GM12878 (cell line): ENCODE measurements at regions not wholly inside any gene's neighbourhood (a gene's known extent, or its start where the extent isn't known, plus 50 kb on each side); places are given as distances from the start of the nearest gene placed in this dataset.

Source experiments
- ATAC-seq: fragments of 200-7000 bp; cut with Tn5 transposase; 3 replicates; pipeline ENCODE4 v1.9.1; 2020; ENCODE audit warnings: mild to moderate bottlenecking, moderate library complexity
- BruUV-seq: library from RNA; stranded (reverse); fragments of 400-500 nt; replicated peaks from 2 replicates; lab custom pipeline; 2021; lab: Mats Ljungman, UMichigan
- CTCF ChIA-PET: fragments of 300-600 bp; sonication (Branson Sonifier 250); formaldehyde crosslinking; extraction: SDS; loops from one replicate; lab custom pipeline; 2021; ENCODE audit warnings: inconsistent platforms; lab: Yijun Ruan, JAX
- POLR2A ChIA-PET: fragments of 350-600 bp; formaldehyde crosslinking; extraction: SDS; loops from one replicate; lab custom pipeline; 2021; ENCODE audit warnings: inconsistent platforms; lab: Charles Lee
- RAD21 ChIA-PET: fragments of 300-600 bp; sonication (Branson Sonifier 250); formaldehyde crosslinking; loops from one replicate; lab custom pipeline; 2023; ENCODE audit warnings: antibody characterized with exemption; ENCODE audit not compliant: unreplicated experiment; lab: Charles Lee
- SMC1A ChIA-PET: fragments of 300-600 bp; sonication (Branson Sonifier 250); formaldehyde crosslinking; loops from one replicate; lab custom pipeline; 2023; ENCODE audit not compliant: unreplicated experiment, uncharacterized antibody; lab: Charles Lee
- DNase-seq: peaks from one replicate; pipeline ENCODE4 v3.0.0-alpha.2; 2011; ENCODE audit warnings: low read depth, low spot score
- FAIRE-seq: peaks from 3 replicates; lab custom pipeline; 2011; peaks lifted over from hg19 to GRCh38; lab: Jason Lieb, UNC
- H2AFZ ChIP-seq: 2 replicates; pipeline ENCODE4 v1.6.0; 2011; ENCODE audit warnings: low read depth, low read length, control low read depth; ENCODE audit not compliant: control insufficient read depth
- H3K27ac ChIP-seq: 2 replicates; pipeline ENCODE4 v1.5.1; 2011; ENCODE audit warnings: control low read depth; ENCODE audit not compliant: control insufficient read depth, insufficient read depth
- H3K27me3 ChIP-seq, 2 experiments: replicated peaks in 1 of 2; 2 replicates each; pipeline versions ENCODE4 v1.6.0 to v1.6.1; 2011; ENCODE audit warnings: low read length in 1 of 2; ENCODE audit not compliant: control insufficient read depth in 2 of 2, insufficient read depth in 2 of 2
- H3K36me3 ChIP-seq, 2 experiments: 2 replicates each; pipeline ENCODE4 v1.5.1; 2011; ENCODE audit warnings: low read length in 1 of 2; ENCODE audit not compliant: control insufficient read depth in 2 of 2, insufficient read depth in 2 of 2
- H3K4me1 ChIP-seq: 2 replicates; pipeline ENCODE4 v1.6.1; 2011; ENCODE audit warnings: mild to moderate bottlenecking, low read length, moderate library complexity, mixed read lengths; ENCODE audit not compliant: control insufficient read depth, insufficient read depth
- H3K4me2 ChIP-seq: 2 replicates; pipeline ENCODE4 v1.6.0; 2011; ENCODE audit warnings: control low read depth; ENCODE audit not compliant: control insufficient read depth, insufficient read depth
- H3K4me3 ChIP-seq: fragments of 200-600 bp; sonication (generic); 2 replicates; pipeline ENCODE4 v1.5.1; 2016
- H3K79me2 ChIP-seq: 2 replicates; pipeline ENCODE4 v1.6.0; 2011; ENCODE audit warnings: low read length; ENCODE audit not compliant: control insufficient read depth, insufficient read depth
- H3K9ac ChIP-seq: 2 replicates; pipeline ENCODE4 v1.8.0; 2011; ENCODE audit warnings: low read length, control low read depth, mixed read lengths; ENCODE audit not compliant: control insufficient read depth, insufficient read depth
- H3K9me3 ChIP-seq: replicated peaks from 3 replicates; pipeline ENCODE4 v1.5.1; 2011; ENCODE audit warnings: mild to moderate bottlenecking, low read length; ENCODE audit not compliant: control insufficient read depth, insufficient read depth
- H4K20me1 ChIP-seq: 2 replicates; pipeline ENCODE4 v1.6.0; 2011; ENCODE audit not compliant: control insufficient read depth, insufficient read depth
- CHD1 ChIP-seq: IDR thresholded peaks from 2 replicates; pipeline ENCODE4 v1.6.1; 2012; ENCODE audit warnings: low read depth, low read length, improper control_type of control experiment
- DPF2 ChIP-seq: fragments of 450-650 bp; IDR thresholded peaks from 2 replicates; pipeline ENCODE4 v1.6.1; 2017; ENCODE audit warnings: mild to moderate bottlenecking
- ESRRA ChIP-seq: IDR thresholded peaks from 2 replicates; pipeline ENCODE4 v1.6.1; 2012; ENCODE audit warnings: mild to moderate bottlenecking, low read length, improper control_type of control experiment
- FOXK2 ChIP-seq: fragments of 450-650 bp; IDR thresholded peaks from 2 replicates; pipeline ENCODE4 v1.6.1; 2017; ENCODE audit warnings: mild to moderate bottlenecking, moderate library complexity
- MEF2B ChIP-seq: fragments of 450-650 bp; IDR thresholded peaks from 2 replicates; pipeline ENCODE4 v1.6.1; 2018; ENCODE audit warnings: mild to moderate bottlenecking, moderate library complexity; ENCODE audit not compliant: partially characterized antibody, poor library complexity, severe bottlenecking
- RUNX3 ChIP-seq: IDR thresholded peaks from 2 replicates; pipeline ENCODE4 v1.6.1; 2012; ENCODE audit warnings: low read length, inconsistent platforms
- SUZ12 ChIP-seq: fragments of 200-600 bp; sonication (generic); IDR thresholded peaks from one replicate; pipeline ENCODE4 v1.6.1; 2018; ENCODE audit warnings: antibody characterized with exemption, mild to moderate bottlenecking; ENCODE audit not compliant: unreplicated experiment
- WGBS: methylation state at CpG from one replicate; pipeline ENCODE4 v1.1.6; 2016; ENCODE audit warnings: low lambda C conversion rate; ENCODE audit not compliant: insufficient replicate concordance, insufficient coverage; ENCODE audit errors: missing lambda C conversion rate; 5-methylcytosine and 5-hydroxymethylcytosine counted together
- in situ Hi-C: fragments of 300-500 bp; cut with MboI; formaldehyde crosslinking; loops from 9 replicates; pipeline ENCODE4 v1.14.3; 2018; ENCODE audit warnings: mixed read lengths
- intact Hi-C: fragments of 100-400 bp; cut with micrococcal nuclease; formaldehyde crosslinking; loops from one replicate; pipeline ENCODE4 v1.14.2; 2022; ENCODE audit not compliant: unreplicated experiment
- TF ChIP-seq, protein P1 (sequence below): IDR thresholded peaks from 2 replicates; pipeline ENCODE4 v1.6.1; 2011; ENCODE audit warnings: borderline replicate concordance, low read depth, mild to moderate bottlenecking, moderate library complexity, mixed read lengths, low read length; ENCODE audit not compliant: insufficient read depth; ENCODE audit errors: extremely low read length
- TF ChIP-seq, protein P2 (sequence below): IDR thresholded peaks from 2 replicates; pipeline ENCODE4 v1.6.1; 2012; ENCODE audit warnings: low read length, inconsistent platforms

DNA sequence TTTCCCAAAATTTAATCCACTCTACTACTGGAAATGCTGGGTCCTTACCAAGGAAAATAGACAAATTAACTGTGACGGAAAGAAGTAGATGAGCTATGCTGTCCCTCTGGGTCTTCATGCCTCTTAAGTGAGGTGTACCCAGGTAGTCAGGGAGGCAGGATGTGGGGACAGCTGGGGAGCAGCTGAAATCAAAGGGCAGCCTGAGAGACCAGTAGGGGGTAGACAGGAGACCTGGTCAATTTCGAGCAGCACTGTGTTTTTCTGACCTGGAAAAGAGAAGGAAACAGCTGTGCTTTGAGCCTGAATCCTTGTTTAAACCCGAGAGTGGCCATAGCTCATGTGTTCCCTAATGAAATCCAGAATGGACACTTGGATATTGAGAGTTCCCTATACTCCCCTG is 587.3 kb downstream of the EFNB2 start (continued):
- TF ChIP-seq SUZ12 (no peak), DPF2 (no peak), FOXK2 (no peak)
- TF ChIP-seq, protein P1, sequence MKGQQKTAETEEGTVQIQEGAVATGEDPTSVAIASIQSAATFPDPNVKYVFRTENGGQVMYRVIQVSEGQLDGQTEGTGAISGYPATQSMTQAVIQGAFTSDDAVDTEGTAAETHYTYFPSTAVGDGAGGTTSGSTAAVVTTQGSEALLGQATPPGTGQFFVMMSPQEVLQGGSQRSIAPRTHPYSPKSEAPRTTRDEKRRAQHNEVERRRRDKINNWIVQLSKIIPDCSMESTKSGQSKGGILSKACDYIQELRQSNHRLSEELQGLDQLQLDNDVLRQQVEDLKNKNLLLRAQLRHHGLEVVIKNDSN, result no peak

DNA sequence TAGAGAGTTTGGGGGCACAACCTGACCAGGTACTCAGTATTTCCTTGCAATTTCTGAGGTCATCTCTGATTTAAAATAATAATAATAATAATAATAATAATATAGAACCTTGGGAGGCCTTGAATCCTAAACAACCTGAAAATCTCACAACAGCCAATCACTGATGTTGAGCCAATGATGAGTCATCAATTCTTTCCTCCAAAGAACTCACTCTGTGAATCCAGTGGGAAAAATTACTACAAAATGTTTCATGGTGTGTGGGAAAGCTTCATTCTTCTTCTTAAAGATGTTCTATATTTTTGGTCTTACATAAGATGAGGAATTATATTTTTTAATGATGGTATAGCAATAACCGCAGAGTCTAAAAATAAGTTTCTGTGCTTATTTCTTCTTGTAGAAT is 594.6 kb downstream of the EFNB2 start:
- ATAC-seq (no peak), FAIRE-seq (no peak), DNase-seq (no peak)
- no peak for TF ChIP-seq ESRRA
- no peak for TF ChIP-seq RUNX3
- TF ChIP-seq MEF2B, result no peak
- TF ChIP-seq FOXK2, result no peak
- TF ChIP-seq, protein P2, sequence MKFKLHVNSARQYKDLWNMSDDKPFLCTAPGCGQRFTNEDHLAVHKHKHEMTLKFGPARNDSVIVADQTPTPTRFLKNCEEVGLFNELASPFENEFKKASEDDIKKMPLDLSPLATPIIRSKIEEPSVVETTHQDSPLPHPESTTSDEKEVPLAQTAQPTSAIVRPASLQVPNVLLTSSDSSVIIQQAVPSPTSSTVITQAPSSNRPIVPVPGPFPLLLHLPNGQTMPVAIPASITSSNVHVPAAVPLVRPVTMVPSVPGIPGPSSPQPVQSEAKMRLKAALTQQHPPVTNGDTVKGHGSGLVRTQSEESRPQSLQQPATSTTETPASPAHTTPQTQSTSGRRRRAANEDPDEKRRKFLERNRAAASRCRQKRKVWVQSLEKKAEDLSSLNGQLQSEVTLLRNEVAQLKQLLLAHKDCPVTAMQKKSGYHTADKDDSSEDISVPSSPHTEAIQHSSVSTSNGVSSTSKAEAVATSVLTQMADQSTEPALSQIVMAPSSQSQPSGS, result no peak
- TF ChIP-seq CHD1, result no peak
- Histone ChIP-seq H3K36me3 (no peaks in the 10 kb centered on the region), H3K79me2 (no peaks in the 10 kb centered on the region), H3K27me3 (no peaks in the 10 kb centered on the region), H3K4me2 (no peak overlapping the region), H3K9me3 (no peaks in the 10 kb centered on the region), H2AFZ (no peak overlapping the region), H3K27ac (no peak overlapping the region), H3K9ac (no peak overlapping the region), H3K4me3 (no peak overlapping the region), H4K20me1 (no peaks in the 10 kb centered on the region), H3K4me1 (no peaks in the 10 kb centered on the region)
- ChIA-PET POLR2A (interaction anchor here (0.5 kb wide), 1 partner anchor 663 kb away, joined by 3 read pairs; no protein-coding TSS in a partner anchor), CTCF (no interaction called here), RAD21 (no interaction called here), SMC1A (interaction anchor here (0.6 kb wide), 1 partner anchor 889 kb away, joined by 3 read pairs; no protein-coding TSS in a partner anchor)
- BruUV-seq, result no TSS peak
- in situ Hi-C loops (no loop called here), intact Hi-C loops (no loop called here)
- WGBS, result 25% methylated on average over 1 of the region's 1 CpG
